ENCODE measurements at regions not wholly inside any gene's neighbourhood (a gene's known extent, or its start where the extent isn't known, plus 50 kb on each side); places are given as distances from the start of the nearest gene placed in this dataset.

DNA sequence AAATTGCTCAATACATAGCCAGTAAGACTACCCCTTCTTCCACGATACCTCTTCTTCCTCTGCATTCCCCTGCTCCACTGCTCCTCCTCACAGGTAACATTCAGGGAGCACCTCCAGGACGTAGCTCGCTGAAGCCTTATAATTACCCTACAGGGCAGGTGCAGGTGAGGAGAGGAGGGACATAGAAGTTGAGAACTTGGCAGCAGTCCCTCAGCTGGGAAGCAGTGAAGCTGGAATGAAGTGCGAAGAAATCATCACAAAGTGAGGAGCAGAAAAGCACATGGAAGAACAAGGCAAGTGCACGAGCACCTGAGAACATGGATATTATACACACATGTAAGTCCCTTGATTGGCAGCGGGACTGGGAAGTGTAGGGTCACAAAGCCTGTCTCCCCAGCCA, 118.2 kb downstream of the HSD17B3 start:
- Mint-ChIP-seq H3K27ac (ENCODE audit: unreplicated experiment) (no peak overlapping the region), H3K4me1 (ENCODE audit: low read depth, unreplicated experiment) (peaks cover 8% of the 10 kb centered on the region), H3K9me3 (ENCODE audit: unreplicated experiment) (peaks cover 8% of the 10 kb centered on the region), H3K4me3 (ENCODE audit: unreplicated experiment) (no peak overlapping the region), H3K27me3 (ENCODE audit: insufficient read depth, unreplicated experiment) (no peaks in the 10 kb centered on the region), H3K36me3 (ENCODE audit: insufficient read depth, unreplicated experiment) (no peaks in the 10 kb centered on the region)
- Histone ChIP-seq H3K27me3 (replicated peaks; ENCODE audit: control insufficient read depth, insufficient read depth, low read length) (no peaks in the 10 kb centered on the region), H3K4me1 (peaks cover 12% of the 10 kb centered on the region), H3K9me3 (no peaks in the 10 kb centered on the region), H3K4me3 (ENCODE audit: low read depth, low read length) (no peak overlapping the region), H3K36me3 (ENCODE audit: control insufficient read depth, insufficient read depth, low read length) (no peaks in the 10 kb centered on the region)
- intact Hi-C loops (cut with micrococcal nuclease; ENCODE audit: unreplicated experiment) = no loop called here
- POLR2A ChIA-PET = no interaction called here
- no TSS peak for BruUV-seq (replicated peaks)
- TF ChIP-seq, protein P1, sequence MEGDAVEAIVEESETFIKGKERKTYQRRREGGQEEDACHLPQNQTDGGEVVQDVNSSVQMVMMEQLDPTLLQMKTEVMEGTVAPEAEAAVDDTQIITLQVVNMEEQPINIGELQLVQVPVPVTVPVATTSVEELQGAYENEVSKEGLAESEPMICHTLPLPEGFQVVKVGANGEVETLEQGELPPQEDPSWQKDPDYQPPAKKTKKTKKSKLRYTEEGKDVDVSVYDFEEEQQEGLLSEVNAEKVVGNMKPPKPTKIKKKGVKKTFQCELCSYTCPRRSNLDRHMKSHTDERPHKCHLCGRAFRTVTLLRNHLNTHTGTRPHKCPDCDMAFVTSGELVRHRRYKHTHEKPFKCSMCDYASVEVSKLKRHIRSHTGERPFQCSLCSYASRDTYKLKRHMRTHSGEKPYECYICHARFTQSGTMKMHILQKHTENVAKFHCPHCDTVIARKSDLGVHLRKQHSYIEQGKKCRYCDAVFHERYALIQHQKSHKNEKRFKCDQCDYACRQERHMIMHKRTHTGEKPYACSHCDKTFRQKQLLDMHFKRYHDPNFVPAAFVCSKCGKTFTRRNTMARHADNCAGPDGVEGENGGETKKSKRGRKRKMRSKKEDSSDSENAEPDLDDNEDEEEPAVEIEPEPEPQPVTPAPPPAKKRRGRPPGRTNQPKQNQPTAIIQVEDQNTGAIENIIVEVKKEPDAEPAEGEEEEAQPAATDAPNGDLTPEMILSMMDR (IDR thresholded peaks at IDR 0.05; ENCODE audit: insufficient read depth in 1 of 2, low read depth in 1 of 2, low read length in 1 of 2, severe bottlenecking in 1 of 2, unreplicated experiment in 1 of 2) = no peak
- CTCF ChIA-PET = no interaction called here
- no peak for DNase-seq

- no peaks in the 10 kb centered on the region for H3K27me3 Mint-ChIP-seq (ENCODE audit: insufficient read depth, unreplicated experiment)
- peaks cover 15% of the 10 kb centered on the region for H3K4me1 Mint-ChIP-seq (ENCODE audit: low read depth, unreplicated experiment)
- no peaks in the 10 kb centered on the region for H3K36me3 Mint-ChIP-seq (ENCODE audit: insufficient read depth, unreplicated experiment)
- no TSS peak for BruUV-seq (replicated peaks)
- DNase-seq = no peak
- no peak overlapping the region for H3K27ac Mint-ChIP-seq (ENCODE audit: unreplicated experiment)
- Histone ChIP-seq H3K27me3 (replicated peaks; ENCODE audit: control insufficient read depth, insufficient read depth, low read length) (no peaks in the 10 kb centered on the region), H3K4me1 (peaks cover 42% of the 10 kb centered on the region), H3K4me3 (ENCODE audit: low read depth, low read length) (no peak overlapping the region), H3K9me3 (no peaks in the 10 kb centered on the region), H3K36me3 (ENCODE audit: control insufficient read depth, insufficient read depth, low read length) (no peaks in the 10 kb centered on the region)
- POLR2A ChIA-PET = no interaction called here
- H3K4me3 Mint-ChIP-seq (ENCODE audit: unreplicated experiment) = no peak overlapping the region
- intact Hi-C loops (cut with micrococcal nuclease; ENCODE audit: unreplicated experiment) = loop anchor here (5.0 kb wide), 1 partner anchor 106 kb away; no protein-coding TSS in a partner anchor
- TF ChIP-seq, protein P1 (IDR thresholded peaks at IDR 0.05; ENCODE audit: insufficient read depth in 1 of 2, low read depth in 1 of 2, low read length in 1 of 2, severe bottlenecking in 1 of 2, unreplicated experiment in 1 of 2) = no peak
- no peaks in the 10 kb centered on the region for H3K9me3 Mint-ChIP-seq (ENCODE audit: unreplicated experiment)
- CTCF ChIA-PET = no interaction called here
These were observed 123.8 kb downstream of the HSD17B3 start for GRCh38 chr9:96178153-96178552.

DNA sequence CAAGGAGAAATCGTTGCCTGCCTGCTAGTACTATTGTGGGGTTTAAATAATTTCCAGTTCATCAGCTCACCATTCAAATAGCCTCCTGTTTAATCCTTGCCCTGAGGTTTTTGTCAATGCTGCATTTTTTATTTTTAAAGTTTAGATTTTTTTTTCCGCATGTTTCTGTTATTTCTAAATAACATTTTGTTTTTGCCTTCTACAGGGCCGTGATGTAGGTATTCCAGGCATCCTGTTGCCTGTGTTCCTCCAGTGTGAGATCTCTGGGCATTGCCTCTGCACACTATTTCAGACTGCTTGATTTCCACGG, 124.3 kb downstream of the HSD17B3 start:
- peaks cover 47% of the 10 kb centered on the region for H3K4me1 ChIP-seq
- no peaks in the 10 kb centered on the region for H3K27me3 ChIP-seq (replicated peaks; ENCODE audit: control insufficient read depth, insufficient read depth, low read length)
- DNase-seq = no peak
- intact Hi-C loops (cut with micrococcal nuclease; ENCODE audit: unreplicated experiment) = loop anchor here (1.0 to 5.0 kb wide), 2 partner anchors 41 to 105 kb away; no protein-coding TSS in a partner anchor
- H3K4me1 Mint-ChIP-seq (ENCODE audit: low read depth, unreplicated experiment) = peaks cover 15% of the 10 kb centered on the region
- H3K27ac Mint-ChIP-seq (ENCODE audit: unreplicated experiment) = no peak overlapping the region
- ChIA-PET POLR2A (no interaction called here), CTCF (interaction anchor here (1.1 kb wide), 1 partner anchor 40 kb away, joined by 4 read pairs; no protein-coding TSS in a partner anchor)
- no peaks in the 10 kb centered on the region for H3K9me3 ChIP-seq
- no peaks in the 10 kb centered on the region for H3K36me3 ChIP-seq (ENCODE audit: control insufficient read depth, insufficient read depth, low read length)
- no peaks in the 10 kb centered on the region for H3K9me3 Mint-ChIP-seq (ENCODE audit: unreplicated experiment)
- H3K27me3 Mint-ChIP-seq (ENCODE audit: insufficient read depth, unreplicated experiment) = no peaks in the 10 kb centered on the region
- no peaks in the 10 kb centered on the region for H3K36me3 Mint-ChIP-seq (ENCODE audit: insufficient read depth, unreplicated experiment)
- TF ChIP-seq, protein P1 (IDR thresholded peaks at IDR 0.05; ENCODE audit: insufficient read depth in 1 of 2, low read depth in 1 of 2, low read length in 1 of 2, severe bottlenecking in 1 of 2, unreplicated experiment in 1 of 2) = no peak
- no peak overlapping the region for H3K4me3 Mint-ChIP-seq (ENCODE audit: unreplicated experiment)
- no TSS peak for BruUV-seq (replicated peaks)
- H3K4me3 ChIP-seq (ENCODE audit: low read depth, low read length) = no peak overlapping the region

All from Caco-2 (cell line).